Activated CD8-positive, alpha-beta T cell treated with anti-CD3 and anti-CD28 coated beads, Interleukin-2, amount 10 ng/mL, durations not matched to agents 7 days and 5 days (primary cell): ENCODE measurements at regions not wholly inside any gene's neighbourhood (a gene's known extent, or its start where the extent isn't known, plus 50 kb on each side); places are given as distances from the start of the nearest gene placed in this dataset.

Source experiments
- ATAC-seq: fragments of 150-1000 bp; cut with Tn5 transposase; one replicate; pipeline ENCODE4 v1.10.0; 2021; ENCODE audit warnings: moderate library complexity
- CTCF ChIA-PET: fragments of 350-600 bp; sonication (Branson Sonifier 250); formaldehyde crosslinking; loops from one replicate; lab custom pipeline; 2021; ENCODE audit warnings: antibody characterized with exemption; lab: Charles Lee
- POLR2A ChIA-PET: fragments of 350-600 bp; sonication (Branson Sonifier 250); formaldehyde crosslinking; loops from one replicate; lab custom pipeline; 2021; ENCODE audit warnings: antibody characterized with exemption; lab: Charles Lee
- DNase-seq: peaks from one replicate; pipeline ENCODE4 v3.0.0-alpha.2; 2020
- H3K27ac Mint-ChIP-seq: one replicate; pipeline ENCODE4 v1.8.0; 2021; ENCODE audit warnings: mild to moderate bottlenecking, mixed read lengths
- H3K27me3 Mint-ChIP-seq: one replicate; pipeline ENCODE4 v1.8.0; 2021; ENCODE audit warnings: low read depth, mixed read lengths
- H3K36me3 Mint-ChIP-seq: one replicate; pipeline ENCODE4 v1.8.0; 2021; ENCODE audit warnings: low read depth, mixed read lengths
- H3K4me1 Mint-ChIP-seq: one replicate; pipeline ENCODE4 v1.8.0; 2021; ENCODE audit warnings: low read depth, mixed read lengths
- H3K4me3 Mint-ChIP-seq: one replicate; pipeline ENCODE4 v1.8.0; 2021; ENCODE audit warnings: mild to moderate bottlenecking, mixed read lengths
- H3K9me3 Mint-ChIP-seq: one replicate; pipeline ENCODE4 v1.8.0; 2022; ENCODE audit warnings: mixed read lengths; ENCODE audit not compliant: insufficient read depth

- H3K27me3 Mint-ChIP-seq, result no peaks in the 10 kb centered on the region
- H3K4me3 Mint-ChIP-seq, result no peak overlapping the region
- H3K27ac Mint-ChIP-seq, result no peak overlapping the region
- DNase-seq (no peak), ATAC-seq (no peak)
- H3K4me1 Mint-ChIP-seq, result peaks cover 30% of the 10 kb centered on the region
- ChIA-PET POLR2A (no interaction called here), CTCF (interaction anchor here (1.0 kb wide), 1 partner anchor 180 kb away, joined by 3 read pairs; no protein-coding TSS in a partner anchor)
- no peaks in the 10 kb centered on the region for H3K36me3 Mint-ChIP-seq
- no peaks in the 10 kb centered on the region for H3K9me3 Mint-ChIP-seq
These were observed 166.4 kb upstream of the ZNF217 start for GRCh38 chr20:53760025-53760441.

- no peaks in the 10 kb centered on the region for H3K9me3 Mint-ChIP-seq
- H3K27ac Mint-ChIP-seq, result no peak overlapping the region
- ATAC-seq (no peak), DNase-seq (no peak)
- peaks cover 48% of the 10 kb centered on the region for H3K4me1 Mint-ChIP-seq
- ChIA-PET POLR2A (no interaction called here), CTCF (interaction anchor here (1.0 to 5.4 kb wide), 2 partner anchors 148 to 159 kb away, joined by 3 to 57 read pairs; no protein-coding TSS in a partner anchor)
- no peak overlapping the region for H3K4me3 Mint-ChIP-seq
- H3K36me3 Mint-ChIP-seq, result no peaks in the 10 kb centered on the region
- no peaks in the 10 kb centered on the region for H3K27me3 Mint-ChIP-seq
These were observed 163.9 kb upstream of the ZNF217 start for GRCh38 chr20:53757472-53757913.

GRCh38 chr20:53755733-53756531 lies 162.3 kb upstream of the ZNF217 start:
- Mint-ChIP-seq H3K27me3 (no peaks in the 10 kb centered on the region), H3K4me1 (peaks cover 63% of the 10 kb centered on the region), H3K36me3 (no peaks in the 10 kb centered on the region), H3K27ac (peak overlapping the region; percentile 94), H3K9me3 (no peaks in the 10 kb centered on the region), H3K4me3 (no peak overlapping the region)
- DNase-seq (no peak), ATAC-seq (no peak)
- POLR2A ChIA-PET, result interaction anchor here (0.6 to 1.9 kb wide), 3 partner anchors 44 to 161 kb away, joined by 4 to 12 read pairs (median 4); no protein-coding TSS in a partner anchor
- CTCF ChIA-PET, result interaction anchor here (0.6 to 7.4 kb wide), 24 partner anchors 10 to 186 kb away, joined by 3 to 60 read pairs (median 4); no protein-coding TSS in a partner anchor

GRCh38 chr20:53753880-53754459 lies 160.3 kb upstream of the ZNF217 start:
- no peaks in the 10 kb centered on the region for H3K36me3 Mint-ChIP-seq
- no peaks in the 10 kb centered on the region for H3K9me3 Mint-ChIP-seq
- no peaks in the 10 kb centered on the region for H3K27me3 Mint-ChIP-seq
- DNase-seq, result no peak
- peak overlapping the region; percentile 53 for H3K4me3 Mint-ChIP-seq
- peaks cover 81% of the 10 kb centered on the region for H3K4me1 Mint-ChIP-seq
- ChIA-PET CTCF (interaction anchor here (0.7 to 7.4 kb wide), 27 partner anchors 14 to 188 kb away, joined by 3 to 60 read pairs (median 3); no protein-coding TSS in a partner anchor), POLR2A (interaction anchor here (0.5 to 2.2 kb wide), 25 partner anchors 12 to 198 kb away, joined by 3 to 12 read pairs (median 4); no protein-coding TSS in a partner anchor)
- H3K27ac Mint-ChIP-seq, result peak overlapping the region; percentile 94
- ATAC-seq, result no peak

- Mint-ChIP-seq H3K27ac (peak overlapping the region; percentile 94), H3K27me3 (no peaks in the 10 kb centered on the region), H3K4me3 (no peak overlapping the region), H3K9me3 (no peaks in the 10 kb centered on the region), H3K36me3 (no peaks in the 10 kb centered on the region), H3K4me1 (peaks cover 83% of the 10 kb centered on the region)
- no peak for ATAC-seq
- CTCF ChIA-PET, result interaction anchor here (0.7 to 7.4 kb wide), 17 partner anchors 12 to 187 kb away, joined by 3 to 60 read pairs (median 4); no protein-coding TSS in a partner anchor
- POLR2A ChIA-PET, result interaction anchor here (0.6 to 2.2 kb wide), 13 partner anchors 13 to 159 kb away, joined by 3 to 12 read pairs (median 4); no protein-coding TSS in a partner anchor
- no peak for DNase-seq
These were observed 159.6 kb upstream of the ZNF217 start for GRCh38 chr20:53752971-53753879.

GRCh38 chr20:53752583-53752970 lies 158.9 kb upstream of the ZNF217 start:
- no peaks in the 10 kb centered on the region for H3K27me3 Mint-ChIP-seq
- peak overlapping the region; percentile 41 for H3K4me3 Mint-ChIP-seq
- peaks cover 81% of the 10 kb centered on the region for H3K4me1 Mint-ChIP-seq
- H3K27ac Mint-ChIP-seq, result peak overlapping the region; percentile 94
- CTCF ChIA-PET, result interaction anchor here (0.6 to 7.4 kb wide), 14 partner anchors 11 to 191 kb away, joined by 3 to 60 read pairs (median 4); no protein-coding TSS in a partner anchor
- no peak for ATAC-seq
- POLR2A ChIA-PET, result interaction anchor here (1.0 to 2.2 kb wide), 7 partner anchors 67 to 158 kb away, joined by 3 to 12 read pairs (median 4); no protein-coding TSS in a partner anchor
- no peak for DNase-seq
- no peaks in the 10 kb centered on the region for H3K9me3 Mint-ChIP-seq
- no peaks in the 10 kb centered on the region for H3K36me3 Mint-ChIP-seq

GRCh38 chr20:53751620-53752318 lies 158.1 kb upstream of the ZNF217 start:
- ATAC-seq (no peak), DNase-seq (no peak)
- Mint-ChIP-seq H3K4me1 (peaks cover 80% of the 10 kb centered on the region), H3K27me3 (no peaks in the 10 kb centered on the region), H3K27ac (peak overlapping the region; percentile 94), H3K4me3 (peak overlapping the region; percentile 56), H3K36me3 (no peaks in the 10 kb centered on the region), H3K9me3 (no peaks in the 10 kb centered on the region)
- ChIA-PET CTCF (interaction anchor here (0.6 to 7.4 kb wide), 21 partner anchors 12 to 192 kb away, joined by 3 to 60 read pairs (median 4); no protein-coding TSS in a partner anchor), POLR2A (interaction anchor here (0.6 to 3.0 kb wide), 24 partner anchors 11 to 188 kb away, joined by 3 to 20 read pairs (median 6); partner anchors contain the start of gene ZNF217)

- H3K4me1 Mint-ChIP-seq, result peaks cover 76% of the 10 kb centered on the region
- H3K4me3 Mint-ChIP-seq, result peak overlapping the region; percentile 56
- H3K27me3 Mint-ChIP-seq, result no peaks in the 10 kb centered on the region
- POLR2A ChIA-PET, result interaction anchor here (0.6 to 3.0 kb wide), 24 partner anchors 10 to 189 kb away, joined by 3 to 20 read pairs (median 6); partner anchors contain the start of gene ZNF217
- H3K9me3 Mint-ChIP-seq, result no peaks in the 10 kb centered on the region
- no peaks in the 10 kb centered on the region for H3K36me3 Mint-ChIP-seq
- ATAC-seq (peak; percentile 76), DNase-seq (peak; percentile 77)
- H3K27ac Mint-ChIP-seq, result peak overlapping the region; percentile 94
- CTCF ChIA-PET, result interaction anchor here (0.6 to 7.4 kb wide), 19 partner anchors 11 to 189 kb away, joined by 3 to 60 read pairs (median 4); no protein-coding TSS in a partner anchor
These were observed 157.4 kb upstream of the ZNF217 start for GRCh38 chr20:53750827-53751619.

GRCh38 chr20:53749499-53749898 lies 155.9 kb upstream of the ZNF217 start:
- ChIA-PET POLR2A (interaction anchor here (0.7 to 3.0 kb wide), 10 partner anchors 10 to 167 kb away, joined by 3 to 9 read pairs (median 4); no protein-coding TSS in a partner anchor), CTCF (interaction anchor here (0.9 to 2.9 kb wide), 11 partner anchors 11 to 182 kb away, joined by 3 to 13 read pairs (median 4); no protein-coding TSS in a partner anchor)
- peak overlapping the region; percentile 94 for H3K27ac Mint-ChIP-seq
- DNase-seq (no peak), ATAC-seq (no peak)
- H3K36me3 Mint-ChIP-seq, result no peaks in the 10 kb centered on the region
- H3K4me3 Mint-ChIP-seq, result no peak overlapping the region
- H3K9me3 Mint-ChIP-seq, result no peaks in the 10 kb centered on the region
- H3K27me3 Mint-ChIP-seq, result no peaks in the 10 kb centered on the region
- H3K4me1 Mint-ChIP-seq, result peaks cover 66% of the 10 kb centered on the region
